K562 (cell line): ENCODE measurements at regions not wholly inside any gene's neighbourhood (a gene's known extent, or its start where the extent isn't known, plus 50 kb on each side); places are given as distances from the start of the nearest gene placed in this dataset.

ENCODE experiments used
- ATAC-seq: fragments of 200-7000 bp; cut with Tn5 transposase; 3 replicates; pipeline ENCODE4 v1.9.1; 2020; ENCODE audit warnings: moderate library complexity
- BruUV-seq: library from RNA; stranded (reverse); fragments of 400-500 nt; replicated peaks from 2 replicates; lab custom pipeline; 2021; lab: Mats Ljungman, UMichigan
- CTCF ChIA-PET: fragments of 300-600 bp; formaldehyde crosslinking; extraction: SDS; loops from one replicate; lab custom pipeline; 2021; ENCODE audit warnings: low intra/inter-chr PET ratio; lab: Yijun Ruan, JAX
- POLR2A ChIA-PET: fragments of 300-600, 350-650 bp; sonication (Branson Sonifier 250); formaldehyde crosslinking; extraction: SDS; loops from one replicate; lab custom pipeline; 2021; ENCODE audit warnings: antibody characterized with exemption, inconsistent platforms; lab: Yijun Ruan, JAX
- DNase-seq, 4 experiments: peaks; one replicate each; pipeline versions ENCODE4 v3.0.0 to v3.0.0-alpha.2; 2011 to 2018; ENCODE audit warnings: low spot score in 3 of 4, mixed read lengths in 3 of 4; ENCODE audit errors: extremely low read depth in 1 of 4
- FAIRE-seq: peaks from 2 replicates; lab custom pipeline; 2011; peaks lifted over from hg19 to GRCh38; lab: Jason Lieb, UNC
- H2AFZ ChIP-seq: 2 replicates; pipeline ENCODE4 v1.6.0; 2011; ENCODE audit warnings: low read depth, low read length, control low read depth, inconsistent platforms
- H3K27ac ChIP-seq: fragments of 200-600 bp; 3 replicates; pipeline ENCODE4 v1.8.0; 2011; ENCODE audit warnings: low read depth, mild to moderate bottlenecking, control low read depth, inconsistent platforms, low read length, moderate library complexity, mixed read lengths; ENCODE audit errors: extremely low read depth
- H3K27me3 ChIP-seq, 2 experiments: fragments of 300-600 bp in 1 of 2; 2 replicates in 1 of 2; 3 replicates in 1 of 2; pipeline versions ENCODE4 v1.6.0 to v1.8.0; 2011; ENCODE audit warnings: inconsistent platforms in 2 of 2, low read length in 2 of 2, mild to moderate bottlenecking in 1 of 2, mixed read lengths in 1 of 2, moderate library complexity in 1 of 2; ENCODE audit not compliant: control insufficient read depth in 2 of 2, insufficient read depth in 2 of 2
- H3K36me3 ChIP-seq: fragments of 300-600 bp; 3 replicates; pipeline ENCODE4 v1.8.0; 2011; ENCODE audit warnings: mild to moderate bottlenecking, low read length, inconsistent platforms; ENCODE audit not compliant: control insufficient read depth, insufficient read depth
- H3K4me1 ChIP-seq, 2 experiments: fragments of 200-600 bp in 1 of 2; replicated peaks in 1 of 2; 2 replicates in 1 of 2; 3 replicates in 1 of 2; pipeline versions ENCODE4 v1.5.1 to v1.8.0; 2011; ENCODE audit warnings: inconsistent platforms in 2 of 2, low read length in 2 of 2, mild to moderate bottlenecking in 1 of 2, mixed read lengths in 1 of 2, moderate library complexity in 1 of 2; ENCODE audit not compliant: control insufficient read depth in 2 of 2, insufficient read depth in 2 of 2
- H3K4me2 ChIP-seq: 2 replicates; pipeline ENCODE4 v1.6.1; 2011; ENCODE audit warnings: low read length, control low read depth, inconsistent platforms, mixed read lengths; ENCODE audit not compliant: insufficient read depth
- H3K4me3 ChIP-seq: fragments of 200-600 bp; sonication (generic), shearing (Covaris generic); 2 replicates; pipeline ENCODE4 v1.5.1; 2016; ENCODE audit warnings: control low read depth, inconsistent platforms
- H3K79me2 ChIP-seq: fragments of 200-600 bp; 3 replicates; pipeline ENCODE4 v1.8.0; 2011; ENCODE audit warnings: low read length, inconsistent platforms; ENCODE audit not compliant: control insufficient read depth, insufficient read depth
- H3K9ac ChIP-seq, 2 experiments: 2 replicates each; pipeline versions ENCODE4 v1.6.0 to v1.6.1; 2011; ENCODE audit warnings: low read depth in 2 of 2, low read length in 2 of 2, control low read depth in 1 of 2, inconsistent platforms in 1 of 2, mild to moderate bottlenecking in 1 of 2, mixed read lengths in 1 of 2; ENCODE audit not compliant: insufficient read depth in 1 of 2
- H3K9me1 ChIP-seq: one replicate; pipeline ENCODE4 v1.6.0; 2011; ENCODE audit warnings: inconsistent platforms, mild to moderate bottlenecking, low read length, moderate library complexity; ENCODE audit not compliant: control insufficient read depth, insufficient read depth
- H3K9me3 ChIP-seq: replicated peaks from 2 replicates; pipeline ENCODE4 v1.5.1; 2011; ENCODE audit warnings: low read depth, low read length, inconsistent platforms; ENCODE audit not compliant: control insufficient read depth, insufficient read depth
- H4K20me1 ChIP-seq: replicated peaks from 2 replicates; pipeline ENCODE4 v1.6.1; 2011; ENCODE audit warnings: low read length, inconsistent platforms, mixed read lengths; ENCODE audit not compliant: control insufficient read depth, insufficient read depth
- EP400 ChIP-seq: fragments of 450-650 bp; IDR thresholded peaks from 2 replicates; pipeline ENCODE4 v1.6.1; 2017; ENCODE audit warnings: antibody characterized with exemption, mild to moderate bottlenecking, moderate library complexity
- FIP1L1 ChIP-seq: fragments of 200-400 bp; formaldehyde crosslinking; IDR thresholded peaks from 2 replicates; pipeline ENCODE4 v1.6.1; 2018; ENCODE audit warnings: mild to moderate bottlenecking, low read depth, low read length; ENCODE audit not compliant: poor library complexity, severe bottlenecking
- KDM2B ChIP-seq: fragments of 250-450 bp; sonication (Bioruptor Pico); IDR thresholded peaks from 2 replicates; pipeline ENCODE4 v1.8.0; 2021; ENCODE audit warnings: mild to moderate bottlenecking, moderate library complexity
- NONO ChIP-seq, 2 experiments: fragments of 200-400 bp in 1 of 2; fragments of 450-650 bp in 1 of 2; formaldehyde crosslinking in 1 of 2; IDR thresholded peaks; 2 replicates each; pipeline ENCODE4 v1.6.1; 2017; ENCODE audit warnings: low read depth in 2 of 2, mild to moderate bottlenecking in 2 of 2, moderate library complexity in 2 of 2, low read length in 1 of 2
- SNAPC5 ChIP-seq: fragments of 250-450 bp; sonication (Bioruptor Pico); IDR thresholded peaks from 2 replicates; pipeline ENCODE4 v1.8.0; 2021; ENCODE audit warnings: moderate library complexity, mild to moderate bottlenecking, inconsistent platforms
- SREBF2 ChIP-seq: sonication (generic); formaldehyde crosslinking; IDR thresholded peaks from 2 replicates; pipeline ENCODE4 v1.4.0; 2020; ENCODE audit warnings: mild to moderate bottlenecking, missing genetic modification reagents
- U2AF1 ChIP-seq: fragments of 200-400 bp; formaldehyde crosslinking; optimal IDR thresholded peaks from 2 replicates; pipeline ENCODE3; 2017; ENCODE audit warnings: mild to moderate bottlenecking, low read depth, low read length, moderate library complexity
- ZBTB33 ChIP-seq: sonication (generic); formaldehyde crosslinking; IDR thresholded peaks from 2 replicates; pipeline ENCODE4 v1.8.1; 2023; ENCODE audit warnings: mild to moderate bottlenecking, missing genetic modification reagents
- ZNF184 ChIP-seq: sonication (generic); formaldehyde crosslinking; IDR thresholded peaks from 2 replicates; pipeline ENCODE4 v1.5.0; 2020; ENCODE audit warnings: missing genetic modification reagents
- ZNF316 ChIP-seq: fragments of 450-650 bp; IDR thresholded peaks from 2 replicates; pipeline ENCODE4 v1.6.1; 2016
- ZNF695 ChIP-seq: fragments of 450-650 bp; formaldehyde crosslinking; IDR thresholded peaks from 2 replicates; pipeline ENCODE4 v1.4.0; 2020; ENCODE audit warnings: mild to moderate bottlenecking, moderate library complexity
- WGBS: fragments of 100-300 bp; shearing (Covaris generic); methylation state at CpG from one replicate; pipeline ENCODE4 v1.1.6; 2016; ENCODE audit warnings: low coverage, mixed read lengths; ENCODE audit not compliant: insufficient coverage; ENCODE audit errors: missing lambda C conversion rate; 5-methylcytosine and 5-hydroxymethylcytosine counted together
- in situ Hi-C: fragments of 300-500 bp; cut with MboI; formaldehyde crosslinking; loops from 4 replicates; pipeline ENCODE4 v1.15.0; 2018; ENCODE audit warnings: inconsistent platforms, mixed read lengths
- intact Hi-C: fragments of 100-400 bp; cut with micrococcal nuclease; formaldehyde crosslinking; loops from 2 replicates; pipeline ENCODE4 v1.14.2; 2022
- TF ChIP-seq, protein P1 (sequence below), 2 experiments: fragments of 450-650 bp; IDR thresholded peaks; 2 replicates each; pipeline ENCODE4 v1.6.1; 2016
- TF ChIP-seq, protein P2 (sequence below): fragments of 250-450 bp; sonication (Bioruptor Pico); IDR thresholded peaks from 2 replicates; pipeline ENCODE4 v1.5.1; 2021; ENCODE audit warnings: mild to moderate bottlenecking

- FAIRE-seq (no peak), DNase-seq (no peak), ATAC-seq (no peak)
- no peak overlapping the region for H2AFZ ChIP-seq
- no peaks in the 10 kb centered on the region for H3K9me1 ChIP-seq
- no peaks in the 10 kb centered on the region for H3K79me2 ChIP-seq
- no peaks in the 10 kb centered on the region for H3K27me3 ChIP-seq
- no peak overlapping the region for H3K27ac ChIP-seq
- CTCF ChIA-PET: no interaction called here
- no peak overlapping the region for H3K4me2 ChIP-seq
- no peaks in the 10 kb centered on the region for H3K4me1 ChIP-seq
- BruUV-seq: no TSS peak
- TF ChIP-seq SNAPC5 (CRISPR knock-in tag) (no peak), FIP1L1 (no peak), ZNF316 (no peak), ZNF695 (CRISPR knock-in tag) (no peak), U2AF1 (no peak), SREBF2 (CRISPR knock-in tag) (no peak), EP400 (no peak), NONO (IDR thresholded peaks at IDR 0.05; ENCODE audit: low read depth in 2 of 2, low read length in 1 of 2) (no peak), KDM2B (CRISPR knock-in tag) (no peak), ZBTB33 (no peak), ZNF184 (CRISPR knock-in tag) (no peak)
- TF ChIP-seq, protein P1, sequence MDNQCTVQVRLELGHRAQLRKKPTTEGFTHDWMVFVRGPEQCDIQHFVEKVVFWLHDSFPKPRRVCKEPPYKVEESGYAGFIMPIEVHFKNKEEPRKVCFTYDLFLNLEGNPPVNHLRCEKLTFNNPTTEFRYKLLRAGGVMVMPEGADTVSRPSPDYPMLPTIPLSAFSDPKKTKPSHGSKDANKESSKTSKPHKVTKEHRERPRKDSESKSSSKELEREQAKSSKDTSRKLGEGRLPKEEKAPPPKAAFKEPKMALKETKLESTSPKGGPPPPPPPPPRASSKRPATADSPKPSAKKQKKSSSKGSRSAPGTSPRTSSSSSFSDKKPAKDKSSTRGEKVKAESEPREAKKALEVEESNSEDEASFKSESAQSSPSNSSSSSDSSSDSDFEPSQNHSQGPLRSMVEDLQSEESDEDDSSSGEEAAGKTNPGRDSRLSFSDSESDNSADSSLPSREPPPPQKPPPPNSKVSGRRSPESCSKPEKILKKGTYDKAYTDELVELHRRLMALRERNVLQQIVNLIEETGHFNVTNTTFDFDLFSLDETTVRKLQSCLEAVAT (IDR thresholded peaks at IDR 0.05): no peak
- TF ChIP-seq, protein P2, sequence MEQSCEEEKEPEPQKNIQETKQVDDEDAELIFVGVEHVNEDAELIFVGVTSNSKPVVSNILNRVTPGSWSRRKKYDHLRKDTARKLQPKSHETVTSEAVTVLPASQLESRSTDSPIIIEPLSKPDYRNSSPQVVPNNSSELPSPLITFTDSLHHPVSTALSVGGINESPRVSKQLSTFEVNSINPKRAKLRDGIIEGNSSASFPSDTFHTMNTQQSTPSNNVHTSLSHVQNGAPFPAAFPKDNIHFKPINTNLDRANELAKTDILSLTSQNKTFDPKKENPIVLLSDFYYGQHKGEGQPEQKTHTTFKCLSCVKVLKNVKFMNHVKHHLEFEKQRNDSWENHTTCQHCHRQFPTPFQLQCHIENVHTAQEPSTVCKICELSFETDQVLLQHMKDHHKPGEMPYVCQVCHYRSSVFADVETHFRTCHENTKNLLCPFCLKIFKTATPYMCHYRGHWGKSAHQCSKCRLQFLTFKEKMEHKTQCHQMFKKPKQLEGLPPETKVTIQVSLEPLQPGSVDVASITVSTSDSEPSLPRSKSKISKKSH: no peak
- H3K9ac ChIP-seq: no peak overlapping the region
- H3K36me3 ChIP-seq: no peaks in the 10 kb centered on the region
- intact Hi-C loops: no loop called here
- 0 out of 2 replicates have a peak, but pooled peaks cover 1% of the 10 kb centered on the region for H3K9me3 ChIP-seq
- no peak overlapping the region for H3K4me3 ChIP-seq
- in situ Hi-C loops: no loop called here
- H4K20me1 ChIP-seq: no peaks in the 10 kb centered on the region
- POLR2A ChIA-PET: no interaction called here
- 10% methylated on average over 2 of the region's 2 CpGs for WGBS
These were observed 142.8 kb upstream of the STK32A start for GRCh38 chr5:147092044-147092443.
